Spinal cord (tissue), 9 donors: ENCODE measurements at regions not wholly inside any gene's neighbourhood (a gene's known extent, or its start where the extent isn't known, plus 50 kb on each side); places are given as distances from the start of the nearest gene placed in this dataset.

ENCODE experiments used
- DNase-seq, 6 donors: peaks; one replicate each; pipeline versions ENCODE4 v3.0.0 to v3.0.0-alpha.2; 2013 to 2015; ENCODE audit warnings: low spot score in 6 of 6, low read depth in 4 of 6
- H3K27ac ChIP-seq: one replicate; pipeline ENCODE4 v1.5.1; 2013; ENCODE audit warnings: low read depth, low read length, control low read depth
- H3K27me3 ChIP-seq: one replicate; pipeline ENCODE4 v1.6.1; 2013; ENCODE audit warnings: low read length; ENCODE audit not compliant: control insufficient read depth, insufficient read depth
- H3K36me3 ChIP-seq: one replicate; pipeline ENCODE4 v1.6.1; 2013; ENCODE audit warnings: low read length; ENCODE audit not compliant: control insufficient read depth, insufficient read depth
- H3K4me1 ChIP-seq: one replicate; pipeline ENCODE4 v1.6.1; 2013; ENCODE audit warnings: low read length; ENCODE audit not compliant: control insufficient read depth, insufficient read depth
- H3K4me3 ChIP-seq: one replicate; pipeline ENCODE4 v1.5.1; 2013; ENCODE audit warnings: low read depth, low read length, control low read depth
- H3K9me3 ChIP-seq: one replicate; pipeline ENCODE4 v1.6.1; 2013; ENCODE audit warnings: low read length; ENCODE audit not compliant: control insufficient read depth, insufficient read depth
- WGBS: methylation state at CpG from one replicate; pipeline ENCODE4 v1.1.5; 2013; ENCODE audit warnings: missing lambda C conversion rate; ENCODE audit not compliant: insufficient coverage; 5-methylcytosine and 5-hydroxymethylcytosine counted together
- donor health status: healthy.

DNA sequence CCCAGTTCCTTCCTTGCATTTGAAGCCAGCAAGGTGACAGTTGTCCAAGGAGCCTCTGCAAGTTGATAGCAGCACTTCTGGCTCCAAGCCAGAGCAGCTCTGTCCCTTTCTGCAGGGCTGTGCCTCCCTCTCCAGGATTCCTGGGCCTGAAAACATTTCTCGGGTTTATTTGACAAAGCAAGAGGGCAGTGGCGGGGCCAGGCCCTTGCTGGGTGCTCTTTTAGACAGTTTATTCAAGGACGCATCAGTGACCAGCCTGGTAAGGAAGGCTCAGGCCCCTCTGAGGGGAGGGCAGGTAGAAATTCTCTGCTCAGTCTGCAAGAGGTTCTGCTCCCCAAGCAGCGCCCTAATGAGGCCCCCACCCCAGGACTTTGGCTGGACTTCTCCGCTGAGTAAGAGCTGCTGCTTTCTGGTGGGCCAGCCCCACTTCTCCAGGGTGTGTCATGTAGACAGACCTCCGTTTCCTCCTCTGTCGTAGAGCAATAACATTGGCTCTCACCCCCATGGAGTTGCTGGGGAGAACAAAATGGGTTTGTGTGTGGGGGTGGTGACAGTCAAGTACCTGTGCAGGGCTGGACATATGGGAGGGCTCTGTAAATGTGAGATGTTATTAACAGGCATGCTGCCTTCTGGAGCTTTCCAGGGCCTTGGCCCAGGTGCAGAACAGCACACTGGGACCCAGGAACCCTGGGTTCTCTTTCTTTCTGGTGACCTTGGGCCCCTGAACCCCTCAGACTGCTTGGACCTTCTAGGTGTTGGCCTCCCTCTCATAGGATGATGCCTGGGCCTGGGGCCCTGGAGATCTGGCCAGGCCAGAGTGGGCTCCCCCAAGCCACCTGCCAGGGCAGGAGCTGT lies 146.2 kb upstream of the TLE3 start:
- H3K4me3 ChIP-seq, result no peak overlapping the region
- peaks cover 3% of the 10 kb centered on the region for H3K27me3 ChIP-seq
- no peaks in the 10 kb centered on the region for H3K36me3 ChIP-seq
- peaks cover 9% of the 10 kb centered on the region for H3K4me1 ChIP-seq
- no peaks in the 10 kb centered on the region for H3K9me3 ChIP-seq
- DNase-seq, result peak in 1 of 6 donors; percentile 51
- H3K27ac ChIP-seq, result no peak overlapping the region
- WGBS, result 70% methylated on average over 6 of the region's 7 CpGs

GRCh38 chr15:70242951-70243685 lies 145.4 kb upstream of the TLE3 start:
- no peak for DNase-seq
- no peaks in the 10 kb centered on the region for H3K36me3 ChIP-seq
- WGBS, result 83% methylated on average over 8 of the region's 10 CpGs
- H3K9me3 ChIP-seq, result no peaks in the 10 kb centered on the region
- peaks cover 9% of the 10 kb centered on the region for H3K4me1 ChIP-seq
- no peak overlapping the region for H3K4me3 ChIP-seq
- peaks cover 3% of the 10 kb centered on the region for H3K27me3 ChIP-seq
- no peak overlapping the region for H3K27ac ChIP-seq

DNA sequence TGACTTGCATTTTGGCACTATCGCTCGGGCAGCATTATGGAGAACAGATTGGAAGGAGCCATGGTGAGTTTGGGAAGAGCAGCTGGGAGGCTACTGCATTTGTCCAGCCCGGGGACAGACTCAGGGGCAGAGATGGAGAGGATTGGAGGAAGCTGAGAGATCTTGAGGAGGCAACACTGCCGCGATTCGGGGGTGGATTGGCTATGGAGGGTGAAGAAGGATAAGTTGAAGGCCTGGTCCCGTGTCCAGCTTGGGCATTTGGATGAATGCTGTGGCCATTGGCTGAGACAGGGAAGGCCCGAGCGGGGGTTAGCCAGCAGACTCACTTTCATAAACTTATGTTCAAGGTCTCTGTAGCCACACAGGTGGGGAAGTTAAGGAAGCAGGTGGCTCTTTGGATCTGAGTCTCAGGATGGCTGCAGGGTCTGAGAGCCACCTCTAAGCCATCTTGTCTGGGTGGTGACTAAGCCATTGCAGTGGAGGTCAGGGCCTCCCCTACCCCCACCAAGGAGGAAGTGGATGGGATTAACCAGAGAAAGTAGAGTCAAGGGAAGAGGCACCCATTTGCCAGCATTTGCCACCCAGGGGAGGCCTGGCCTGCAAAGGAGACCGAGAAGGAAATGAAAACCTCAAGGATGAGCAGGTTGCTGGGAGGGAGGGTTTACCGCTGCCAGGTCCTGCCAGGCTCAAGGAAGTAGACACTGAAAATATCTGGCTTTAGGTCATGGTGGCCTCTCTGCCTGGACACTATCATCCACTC lies 144.0 kb upstream of the TLE3 start:
- Histone ChIP-seq H3K4me3 (no peak overlapping the region), H3K27me3 (peaks cover 3% of the 10 kb centered on the region), H3K9me3 (no peaks in the 10 kb centered on the region), H3K36me3 (no peaks in the 10 kb centered on the region), H3K4me1 (peaks cover 9% of the 10 kb centered on the region), H3K27ac (no peak overlapping the region)
- WGBS, result 90% methylated on average over 9 of the region's 11 CpGs
- DNase-seq, result no peak

- H3K4me1 ChIP-seq, result peaks cover 9% of the 10 kb centered on the region
- H3K27ac ChIP-seq, result no peak overlapping the region
- no peaks in the 10 kb centered on the region for H3K36me3 ChIP-seq
- H3K4me3 ChIP-seq, result no peak overlapping the region
- H3K9me3 ChIP-seq, result no peaks in the 10 kb centered on the region
- WGBS, result 95% methylated on average over 10 of the region's 12 CpGs
- no peak for DNase-seq
- peaks cover 3% of the 10 kb centered on the region for H3K27me3 ChIP-seq
These were observed 143.2 kb upstream of the TLE3 start for GRCh38 chr15:70240820-70241430.

DNA sequence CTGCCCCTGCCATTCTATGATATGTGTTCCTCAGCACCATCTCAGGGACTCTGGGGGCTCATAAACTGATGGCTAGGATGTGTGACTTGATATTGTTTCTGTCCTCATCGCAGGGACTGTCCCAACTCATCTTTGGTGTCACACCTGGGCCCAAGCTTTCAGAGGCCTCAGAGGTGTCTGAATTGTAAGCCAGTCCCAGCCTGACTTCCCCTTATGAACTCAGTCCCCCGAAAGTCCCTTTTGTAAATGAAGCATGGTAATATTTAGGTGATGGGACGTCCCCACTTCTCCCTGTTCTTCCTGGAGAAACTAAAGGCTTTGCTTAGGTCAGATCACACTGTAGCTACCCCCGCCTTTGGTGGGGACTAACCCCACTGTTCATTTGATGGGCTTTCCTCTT lies 142.4 kb upstream of the TLE3 start:
- H3K27me3 ChIP-seq, result peaks cover 3% of the 10 kb centered on the region
- DNase-seq, result no peak
- peaks cover 9% of the 10 kb centered on the region for H3K4me1 ChIP-seq
- 100% methylated on average over 2 of the region's 4 CpGs for WGBS
- no peaks in the 10 kb centered on the region for H3K9me3 ChIP-seq
- no peaks in the 10 kb centered on the region for H3K36me3 ChIP-seq
- no peak overlapping the region for H3K27ac ChIP-seq
- no peak overlapping the region for H3K4me3 ChIP-seq

- 84% methylated on average over 3 of the region's 3 CpGs for WGBS
These were observed 141.2 kb upstream of the TLE3 start for GRCh38 chr15:70238917-70239316.

DNA sequence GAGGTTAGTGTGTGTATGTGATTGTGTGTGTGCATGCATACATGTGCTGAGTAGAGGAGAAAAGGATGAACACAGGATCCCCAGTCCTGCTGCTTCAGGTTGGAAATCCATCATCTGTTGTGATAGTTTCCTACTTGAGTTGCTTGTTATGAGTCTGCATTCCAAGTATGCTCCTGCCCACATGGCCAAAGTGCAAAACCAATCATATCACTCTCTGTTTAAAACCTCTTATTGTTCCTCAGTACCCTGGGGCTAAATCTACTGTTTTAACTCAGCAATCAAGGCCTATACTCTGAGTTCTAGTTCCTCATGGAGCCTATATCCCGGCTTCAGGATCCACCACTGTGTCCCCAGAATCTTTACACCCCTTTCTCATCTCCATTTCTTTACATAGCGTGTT lies 139.9 kb upstream of the TLE3 start:
- Histone ChIP-seq H3K4me1 (no peaks in the 10 kb centered on the region), H3K27ac (no peak overlapping the region), H3K9me3 (no peaks in the 10 kb centered on the region), H3K4me3 (no peak overlapping the region), H3K27me3 (peaks cover 3% of the 10 kb centered on the region), H3K36me3 (no peaks in the 10 kb centered on the region)
- DNase-seq, result no peak
- 94% methylated on average over 2 of the region's 2 CpGs for WGBS

More at GRCh38 chr15:70238917-70239316, 141.2 kb upstream of the TLE3 start:
- H3K36me3 ChIP-seq, result no peaks in the 10 kb centered on the region
- peaks cover 9% of the 10 kb centered on the region for H3K4me1 ChIP-seq
- no peaks in the 10 kb centered on the region for H3K9me3 ChIP-seq
- no peak overlapping the region for H3K4me3 ChIP-seq
- no peak overlapping the region for H3K27ac ChIP-seq
- peaks cover 3% of the 10 kb centered on the region for H3K27me3 ChIP-seq
- DNase-seq, result no peak

- WGBS, result 92% methylated on average over 2 of the region's 5 CpGs
- no peak overlapping the region for H3K4me3 ChIP-seq
- no peak overlapping the region for H3K27ac ChIP-seq
- H3K36me3 ChIP-seq, result no peaks in the 10 kb centered on the region
- DNase-seq, result no peak
- no peaks in the 10 kb centered on the region for H3K27me3 ChIP-seq
- H3K4me1 ChIP-seq, result no peaks in the 10 kb centered on the region
- peaks cover 2% of the 10 kb centered on the region for H3K9me3 ChIP-seq
These were observed 138.8 kb upstream of the TLE3 start for GRCh38 chr15:70236341-70237086.

GRCh38 chr15:70235347-70235746 lies 137.6 kb upstream of the TLE3 start:
- H3K27me3 ChIP-seq, result no peaks in the 10 kb centered on the region
- H3K9me3 ChIP-seq, result peaks cover 2% of the 10 kb centered on the region
- no peak overlapping the region for H3K27ac ChIP-seq
- no peak overlapping the region for H3K4me3 ChIP-seq
- peak in 1 of 6 donors; percentile 65 for DNase-seq
- H3K36me3 ChIP-seq, result no peaks in the 10 kb centered on the region
- WGBS, result 52% methylated on average over 5 of the region's 5 CpGs
- no peaks in the 10 kb centered on the region for H3K4me1 ChIP-seq
